Breast epithelium (tissue), 4 donors: ENCODE measurements at regions not wholly inside any gene's neighbourhood (a gene's known extent, or its start where the extent isn't known, plus 50 kb on each side); places are given as distances from the start of the nearest gene placed in this dataset.

Source experiments
- DNase-seq, 2 donors: peaks; one replicate each; pipeline ENCODE4 v3.0.0-alpha.2; 2019; ENCODE audit warnings: low spot score in 2 of 2
- H3K27ac ChIP-seq, 2 donors: fragments of 200-600 bp; sonication (generic) in 1 of 2; one replicate each; pipeline ENCODE4 v1.5.1; 2016 to 2019; ENCODE audit warnings: mild to moderate bottlenecking in 1 of 2
- H3K27me3 ChIP-seq, 2 donors: fragments of 200-600 bp; sonication (generic) in 1 of 2; one replicate each; pipeline versions ENCODE4 v1.5.1 to v1.6.0; 2017 to 2019; ENCODE audit warnings: control low read depth in 1 of 2, mild to moderate bottlenecking in 1 of 2
- H3K36me3 ChIP-seq: fragments of 200-600 bp; one replicate; pipeline ENCODE4 v1.5.1; 2019
- H3K4me1 ChIP-seq, 2 donors: fragments of 200-600 bp; sonication (generic); one replicate each; pipeline ENCODE4 v1.5.1; 2016 to 2019; ENCODE audit warnings: control low read depth in 1 of 2
- H3K4me3 ChIP-seq, 3 donors: fragments of 200-600 bp; sonication (generic); 1 replicate in 2 of 3; 2 replicates in 1 of 3; pipeline ENCODE4 v1.5.1; 2016 to 2019; ENCODE audit warnings: mild to moderate bottlenecking in 3 of 3, moderate library complexity in 2 of 3
- H3K9me3 ChIP-seq, 2 donors: fragments of 200-600 bp; sonication (generic) in 1 of 2; one replicate each; pipeline ENCODE4 v1.5.1; 2016 to 2019; ENCODE audit warnings: control low read depth in 1 of 2
- CTCF ChIP-seq, 3 donors: fragments of 450-650 bp; IDR thresholded peaks; one replicate each; pipeline ENCODE4 v1.5.1; 2016 to 2017; ENCODE audit warnings: antibody characterized with exemption in 3 of 3, mild to moderate bottlenecking in 3 of 3, moderate library complexity in 3 of 3
- POLR2A ChIP-seq: fragments of 450-650 bp; IDR thresholded peaks from one replicate; pipeline ENCODE4 v1.6.1; 2016; ENCODE audit warnings: antibody characterized with exemption, mild to moderate bottlenecking, moderate library complexity
- POLR2AphosphoS5 ChIP-seq, 3 donors: sonication (generic); formaldehyde crosslinking; IDR thresholded peaks; one replicate each; pipeline ENCODE4 v1.6.1; 2017; ENCODE audit warnings: antibody characterized with exemption in 3 of 3
- intact Hi-C: fragments of 100-400 bp; cut with DNase I; formaldehyde crosslinking; loops from one replicate; pipeline ENCODE4 v1.15.1; 2023; ENCODE audit warnings: low total_unique reads

GRCh38 chr4:176999935-177000543 lies 207.3 kb upstream of the VEGFC start:
- Histone ChIP-seq H3K27me3 (no peaks in the 10 kb centered on the region), H3K36me3 (no peaks in the 10 kb centered on the region), H3K4me1 (no peaks in the 10 kb centered on the region), H3K27ac (no peak overlapping the region), H3K9me3 (no peaks in the 10 kb centered on the region), H3K4me3 (no peak overlapping the region)
- intact Hi-C loops, result no loop called here
- DNase-seq, result peak in 1 of 2 donors; percentile 18
- TF ChIP-seq POLR2A (no peak), POLR2AphosphoS5 (IDR thresholded peaks at IDR 0.05) (no peak), CTCF (IDR thresholded peaks at IDR 0.05) (no peak)

DNA sequence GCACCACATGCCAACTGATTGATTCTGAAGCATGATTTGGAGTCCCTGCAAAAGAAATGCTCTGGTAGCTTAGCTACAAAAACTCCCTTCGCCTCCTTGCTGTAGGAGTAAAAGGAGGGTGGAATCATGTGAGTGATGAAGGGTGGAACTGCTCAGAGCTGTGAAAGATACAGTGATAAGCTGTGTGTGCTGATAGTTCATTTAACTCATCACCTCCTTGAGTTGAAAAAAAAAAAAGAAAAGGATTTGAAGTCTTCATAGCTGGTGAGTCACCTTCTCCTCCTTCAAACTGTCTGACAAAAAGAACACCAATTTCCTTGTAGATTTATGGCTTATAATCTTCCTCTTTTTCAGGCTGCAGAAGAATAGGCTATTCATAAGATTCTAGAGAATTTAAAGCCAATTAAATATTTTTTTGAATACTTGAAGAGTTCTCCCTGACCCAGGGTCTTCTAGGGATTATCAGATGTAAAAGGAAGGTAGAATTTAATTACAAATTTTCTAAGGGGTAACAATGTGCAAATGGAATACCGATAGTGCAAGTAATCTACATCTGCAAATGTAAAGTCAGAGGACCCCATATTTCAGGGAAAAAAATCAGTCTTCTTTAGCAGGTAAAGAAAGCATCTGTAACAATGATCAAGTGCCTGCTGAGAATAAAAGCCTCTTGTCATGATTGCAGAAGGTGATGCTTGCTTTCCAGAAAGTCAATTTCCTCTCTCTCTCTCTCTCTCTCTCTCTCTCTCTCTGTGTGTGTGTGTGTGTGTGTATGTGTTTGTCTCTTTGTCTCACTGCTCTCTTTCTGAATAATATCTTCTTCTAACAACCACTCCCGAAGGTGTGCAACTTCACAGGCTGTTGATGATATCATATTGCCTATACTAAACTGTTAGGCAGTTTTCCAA lies 208.8 kb upstream of the VEGFC start:
- no peaks in the 10 kb centered on the region for H3K36me3 ChIP-seq
- no peaks in the 10 kb centered on the region for H3K27me3 ChIP-seq
- intact Hi-C loops, result no loop called here
- no peak for TF ChIP-seq POLR2A
- no peak for TF ChIP-seq POLR2AphosphoS5 (IDR thresholded peaks at IDR 0.05)
- no peak for TF ChIP-seq CTCF (IDR thresholded peaks at IDR 0.05)
- H3K9me3 ChIP-seq, result no peaks in the 10 kb centered on the region
- H3K4me1 ChIP-seq, result no peaks in the 10 kb centered on the region
- no peak for DNase-seq
- no peak overlapping the region for H3K27ac ChIP-seq
- H3K4me3 ChIP-seq, result no peak overlapping the region

DNA sequence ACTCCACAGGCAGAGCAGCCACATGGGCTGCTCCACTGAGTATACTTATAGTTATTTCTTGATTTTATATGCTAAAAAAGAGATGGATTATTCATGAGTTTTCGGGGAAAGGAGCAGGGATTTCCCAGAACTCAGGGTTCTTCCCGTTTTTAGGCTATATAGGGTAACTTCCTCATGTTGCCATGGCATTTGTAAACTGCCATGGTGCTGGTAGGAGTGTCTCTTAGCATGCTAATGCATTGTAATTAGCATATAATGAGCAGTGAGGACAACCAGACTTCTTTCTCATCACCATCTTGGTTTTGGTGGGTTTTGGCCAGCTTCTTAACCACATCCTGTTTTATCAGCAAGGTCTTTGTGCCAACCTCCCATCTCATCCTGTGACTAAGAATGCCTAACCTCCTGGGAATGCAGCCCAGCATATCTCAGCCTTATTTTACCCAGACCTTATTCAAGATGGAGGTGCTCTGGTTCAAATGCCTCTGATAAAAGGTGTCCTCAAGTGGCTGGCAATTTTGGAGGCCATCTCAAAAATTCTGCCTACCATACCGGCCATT lies 213.0 kb upstream of the VEGFC start:
- no peak overlapping the region for H3K27ac ChIP-seq
- H3K36me3 ChIP-seq, result no peaks in the 10 kb centered on the region
- H3K27me3 ChIP-seq, result no peaks in the 10 kb centered on the region
- intact Hi-C loops, result no loop called here
- no peak for TF ChIP-seq POLR2AphosphoS5 (IDR thresholded peaks at IDR 0.05)
- TF ChIP-seq CTCF (IDR thresholded peaks at IDR 0.05), result no peak
- no peak for TF ChIP-seq POLR2A
- H3K4me3 ChIP-seq, result no peak overlapping the region
- H3K9me3 ChIP-seq, result no peaks in the 10 kb centered on the region
- DNase-seq, result no peak
- H3K4me1 ChIP-seq, result no peaks in the 10 kb centered on the region

DNA sequence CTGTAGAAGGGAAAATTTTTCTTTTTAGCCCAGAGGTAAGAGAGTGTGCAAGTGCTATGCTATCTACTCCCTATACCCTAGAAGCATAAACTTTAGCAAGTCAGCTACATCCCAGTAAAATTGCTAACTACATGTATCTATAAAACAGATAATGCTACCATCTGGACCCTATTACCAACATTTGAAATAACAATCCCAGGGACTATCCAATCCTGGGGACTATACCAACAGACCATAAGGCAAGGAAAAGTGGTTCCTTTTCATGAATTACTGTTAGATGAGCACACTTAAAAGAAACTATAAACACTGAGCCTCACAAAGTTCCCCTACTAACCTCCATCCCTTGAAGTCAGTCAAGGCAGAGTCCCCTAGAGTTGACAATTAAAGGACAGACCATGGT lies 213.6 kb upstream of the VEGFC start:
- Histone ChIP-seq H3K4me3 (no peak overlapping the region), H3K36me3 (no peaks in the 10 kb centered on the region), H3K27me3 (no peaks in the 10 kb centered on the region), H3K4me1 (no peaks in the 10 kb centered on the region), H3K9me3 (no peaks in the 10 kb centered on the region), H3K27ac (no peak overlapping the region)
- intact Hi-C loops, result no loop called here
- no peak for DNase-seq
- TF ChIP-seq POLR2A (no peak), POLR2AphosphoS5 (IDR thresholded peaks at IDR 0.05) (no peak), CTCF (IDR thresholded peaks at IDR 0.05) (no peak)
